IMR-90 (cell line): ENCODE measurements at regions not wholly inside any gene's neighbourhood (a gene's known extent, or its start where the extent isn't known, plus 50 kb on each side); places are given as distances from the start of the nearest gene placed in this dataset.

ENCODE experiments used
- ATAC-seq: fragments of 200-7000 bp; cut with Tn5 transposase; 2 replicates; pipeline ENCODE4 v1.9.1; 2020; ENCODE audit warnings: low read depth, mild to moderate bottlenecking, moderate library complexity
- BruUV-seq: library from RNA; stranded (reverse); fragments of 400-500 nt; replicated peaks from 2 replicates; lab custom pipeline; 2021; lab: Mats Ljungman, UMichigan
- CTCF ChIA-PET: fragments of 300-600 bp; formaldehyde crosslinking; extraction: SDS; loops from one replicate; lab custom pipeline; 2021; ENCODE audit warnings: antibody characterized with exemption; lab: Yijun Ruan, JAX
- POLR2A ChIA-PET: fragments of 300-600 bp; sonication (Branson Sonifier 250); formaldehyde crosslinking; loops from one replicate; lab custom pipeline; 2022; ENCODE audit warnings: antibody characterized with exemption; ENCODE audit not compliant: unreplicated experiment; lab: Charles Lee
- DNase-seq: peaks from one replicate; pipeline ENCODE4 v3.0.0; 2013
- H2AFZ ChIP-seq: replicated peaks from 2 replicates; pipeline ENCODE3; 2013; ENCODE audit warnings: low read length, mild to moderate bottlenecking; ENCODE audit not compliant: poor library complexity
- H2AK5ac ChIP-seq: 2 replicates; pipeline ENCODE4 v1.6.1; 2013; ENCODE audit warnings: low read depth, low read length, inconsistent platforms
- H2AK9ac ChIP-seq: replicated peaks from 2 replicates; pipeline ENCODE3; 2013; ENCODE audit warnings: mild to moderate bottlenecking, low read depth, low read length, moderate library complexity; ENCODE audit not compliant: poor library complexity
- H2BK120ac ChIP-seq: 2 replicates; pipeline ENCODE4 v1.6.1; 2013; ENCODE audit warnings: low read depth, low read length, inconsistent platforms
- H2BK15ac ChIP-seq: 3 replicates; pipeline ENCODE4 v1.6.1; 2013; ENCODE audit warnings: low read depth, low read length, inconsistent platforms
- H2BK20ac ChIP-seq: 2 replicates; pipeline ENCODE4 v1.6.1; 2013; ENCODE audit warnings: low read depth, mild to moderate bottlenecking, inconsistent platforms, low read length, moderate library complexity
- H2BK5ac ChIP-seq: 2 replicates; pipeline ENCODE4 v1.6.1; 2013; ENCODE audit warnings: mild to moderate bottlenecking, low read depth, low read length, inconsistent platforms; ENCODE audit not compliant: poor library complexity, severe bottlenecking
- H3K14ac ChIP-seq: replicated peaks from 2 replicates; pipeline ENCODE4 v1.6.1; 2013; ENCODE audit warnings: low read depth, low read length, inconsistent platforms
- H3K18ac ChIP-seq: 2 replicates; pipeline ENCODE4 v1.6.1; 2013; ENCODE audit warnings: low read depth, low read length, control low read depth
- H3K23ac ChIP-seq: 2 replicates; pipeline ENCODE4 v1.6.1; 2013; ENCODE audit warnings: low read depth, low read length, inconsistent platforms
- H3K27ac ChIP-seq: 2 replicates; pipeline ENCODE4 v1.5.1; 2013; ENCODE audit warnings: mild to moderate bottlenecking, control low read depth, low read length; ENCODE audit not compliant: insufficient read depth
- H3K27me3 ChIP-seq: 2 replicates; pipeline ENCODE4 v1.6.1; 2013; ENCODE audit warnings: low read length; ENCODE audit not compliant: control insufficient read depth, insufficient read depth
- H3K36me3 ChIP-seq: 2 replicates; pipeline ENCODE4 v1.6.1; 2013; ENCODE audit warnings: low read length, mixed read lengths; ENCODE audit not compliant: control insufficient read depth, insufficient read depth
- H3K4ac ChIP-seq: 2 replicates; pipeline ENCODE4 v1.6.1; 2013; ENCODE audit warnings: low read depth, low read length, inconsistent platforms
- H3K4me1 ChIP-seq: 2 replicates; pipeline ENCODE4 v1.6.1; 2013; ENCODE audit warnings: low read length, mixed read lengths; ENCODE audit not compliant: control insufficient read depth, insufficient read depth
- H3K4me2 ChIP-seq: 2 replicates; pipeline ENCODE4 v1.6.1; 2013; ENCODE audit warnings: low read depth, mild to moderate bottlenecking, control low read depth, low read length, moderate library complexity
- H3K4me3 ChIP-seq: 2 replicates; pipeline ENCODE4 v1.5.1; 2013; ENCODE audit warnings: low read depth, mild to moderate bottlenecking, control low read depth, low read length, moderate library complexity; ENCODE audit not compliant: insufficient read depth
- H3K56ac ChIP-seq: 2 replicates; pipeline ENCODE4 v1.6.1; 2013; ENCODE audit warnings: low read length, inconsistent platforms; ENCODE audit not compliant: insufficient read depth; ENCODE audit errors: extremely low read depth
- H3K79me1 ChIP-seq, 2 experiments: 2 replicates each; pipeline ENCODE4 v1.6.1; 2013; ENCODE audit warnings: low read length in 2 of 2, inconsistent platforms in 1 of 2, low read depth in 1 of 2
- H3K9ac ChIP-seq: 2 replicates; pipeline ENCODE4 v1.6.1; 2013; ENCODE audit warnings: low read depth, low read length, control low read depth
- H3K9me1 ChIP-seq: 2 replicates; pipeline ENCODE4 v1.6.1; 2013; ENCODE audit warnings: low read length, inconsistent platforms; ENCODE audit not compliant: insufficient read depth
- H3K9me3 ChIP-seq: 2 replicates; pipeline ENCODE4 v1.6.1; 2013; ENCODE audit warnings: low read length; ENCODE audit not compliant: control insufficient read depth, insufficient read depth
- H4K20me1 ChIP-seq: 2 replicates; pipeline ENCODE4 v1.6.1; 2013; ENCODE audit warnings: low read length, inconsistent platforms; ENCODE audit not compliant: insufficient read depth
- H4K5ac ChIP-seq: 2 replicates; pipeline ENCODE4 v1.6.1; 2013; ENCODE audit warnings: mild to moderate bottlenecking, low read depth, low read length, control low read depth
- H4K8ac ChIP-seq, 2 experiments: 2 replicates each; pipeline ENCODE4 v1.6.1; 2013; ENCODE audit warnings: low read depth in 2 of 2, low read length in 2 of 2, control low read depth in 1 of 2, inconsistent platforms in 1 of 2
- H4K91ac ChIP-seq: 2 replicates; pipeline ENCODE4 v1.6.1; 2013; ENCODE audit warnings: low read depth, low read length, inconsistent platforms; ENCODE audit not compliant: insufficient read depth
- CTCF ChIP-seq: conservative IDR thresholded peaks from 2 replicates; pipeline ENCODE4 v1.5.1; 2012; ENCODE audit warnings: mild to moderate bottlenecking, low read depth, low read length, improper control_type of control experiment
- RCOR1 ChIP-seq: IDR thresholded peaks from 2 replicates; pipeline ENCODE4 v1.6.1; 2012; ENCODE audit warnings: mild to moderate bottlenecking, low read length, improper control_type of control experiment; ENCODE audit not compliant: insufficient replicate concordance
- RFX5 ChIP-seq: IDR thresholded peaks from 2 replicates; pipeline ENCODE4 v1.8.0; 2012; ENCODE audit warnings: low read depth, mild to moderate bottlenecking, low read length, moderate library complexity
- dilution Hi-C: fragments of 300-500 bp; cut with HindIII; formaldehyde crosslinking; loops from one replicate; pipeline ENCODE4 v1.14.3; 2018; ENCODE audit warnings: low sequenced_read_pairs; ENCODE audit not compliant: unreplicated experiment
- in situ Hi-C: fragments of 300-500 bp; cut with MboI; formaldehyde crosslinking; loops from 3 replicates; pipeline ENCODE4 v1.14.3; 2019; ENCODE audit warnings: low sequenced_read_pairs, inconsistent platforms, mixed read lengths
- intact Hi-C: fragments of 100-400 bp; cut with micrococcal nuclease; formaldehyde crosslinking; loops from 2 replicates; pipeline ENCODE4 v1.10.0; 2022

GRCh38 chr6:106808758-106809157 lies 165.8 kb downstream of the CD24 start:
- CTCF ChIA-PET = no interaction called here
- BruUV-seq = no TSS peak
- H3K4ac ChIP-seq = no peak overlapping the region

More at GRCh38 chr6:106808758-106809157, 165.8 kb downstream of the CD24 start:
- Histone ChIP-seq H3K36me3 (no peaks in the 10 kb centered on the region), H4K5ac (no peak overlapping the region), H3K4me3 (no peak overlapping the region), H3K9me3 (peaks cover 7% of the 10 kb centered on the region), H2AK9ac (no peak overlapping the region), H4K8ac (no peak overlapping the region), H3K27ac (no peak overlapping the region), H2BK5ac (no peak overlapping the region), H2BK20ac (no peak overlapping the region), H4K91ac (no peak overlapping the region), H2BK120ac (no peak overlapping the region), H3K4me2 (no peak overlapping the region), H2AK5ac (no peak overlapping the region), H2BK15ac (no peak overlapping the region), H3K4me1 (no peaks in the 10 kb centered on the region), H3K79me1 (no peaks in the 10 kb centered on the region), H4K20me1 (no peaks in the 10 kb centered on the region), H3K9me1 (no peaks in the 10 kb centered on the region), H3K18ac (no peak overlapping the region), H3K23ac (no peak overlapping the region), H3K56ac (no peak overlapping the region), H3K27me3 (no peaks in the 10 kb centered on the region), H3K14ac (no peak overlapping the region), H3K9ac (no peak overlapping the region), H2AFZ (no peak overlapping the region)
- no peak for TF ChIP-seq CTCF
- TF ChIP-seq RFX5 = no peak
- TF ChIP-seq RCOR1 = no peak
- POLR2A ChIA-PET = no interaction called here
- ATAC-seq = no peak
- intact Hi-C loops (no loop called here), dilution Hi-C loops (no loop called here), in situ Hi-C loops (no loop called here)
- DNase-seq = no peak
